DOHH2 (cell line): ENCODE measurements at regions not wholly inside any gene's neighbourhood (a gene's known extent, or its start where the extent isn't known, plus 50 kb on each side); places are given as distances from the start of the nearest gene placed in this dataset.

Experiments
- H3F3A ChIP-seq: fragments of 200-600 bp; sonication (generic), shearing (Covaris generic); 2 replicates; pipeline ENCODE4 v1.6.0; 2016; ENCODE audit warnings: antibody characterized with exemption, mild to moderate bottlenecking; ENCODE audit not compliant: control insufficient read depth, insufficient read depth
- H3K27ac ChIP-seq: fragments of 200-600 bp; sonication (generic); 2 replicates; pipeline ENCODE4 v1.5.1; 2014; ENCODE audit warnings: low read depth, mild to moderate bottlenecking, low read length, moderate library complexity
- H3K27me3 ChIP-seq: fragments of 200-600 bp; sonication (generic); 2 replicates; pipeline ENCODE4 v1.6.1; 2014; ENCODE audit warnings: mild to moderate bottlenecking, low read length, mixed read lengths; ENCODE audit not compliant: control insufficient read depth
- H3K36me3 ChIP-seq: fragments of 200-600 bp; sonication (generic); 2 replicates; pipeline ENCODE4 v1.6.1; 2014; ENCODE audit warnings: mild to moderate bottlenecking, low read length, moderate library complexity, mixed read lengths; ENCODE audit not compliant: control insufficient read depth
- H3K4me1 ChIP-seq: fragments of 200-600 bp; sonication (generic); 2 replicates; pipeline ENCODE4 v1.6.1; 2014; ENCODE audit warnings: mild to moderate bottlenecking, low read length, mixed read lengths; ENCODE audit not compliant: control insufficient read depth
- H3K4me2 ChIP-seq: fragments of 200-600 bp; sonication (generic); 2 replicates; pipeline ENCODE4 v1.6.0; 2014; ENCODE audit warnings: mild to moderate bottlenecking, low read length, moderate library complexity
- H3K4me3 ChIP-seq: fragments of 200-600 bp; sonication (generic); 2 replicates; pipeline ENCODE4 v1.5.1; 2014; ENCODE audit warnings: mild to moderate bottlenecking, low read length, mixed read lengths
- H3K79me2 ChIP-seq: fragments of 200-600 bp; sonication (generic); 2 replicates; pipeline ENCODE4 v1.6.1; 2014; ENCODE audit warnings: mild to moderate bottlenecking, low read length, mixed read lengths; ENCODE audit not compliant: control insufficient read depth
- H3K9me2 ChIP-seq: fragments of 200-600 bp; sonication (generic); replicated peaks from 2 replicates; pipeline ENCODE4 v1.6.1; 2014; ENCODE audit warnings: mild to moderate bottlenecking, low read length, mixed read lengths; ENCODE audit not compliant: control insufficient read depth
- H3K9me3 ChIP-seq: fragments of 200-600 bp; sonication (generic); 2 replicates; pipeline ENCODE4 v1.6.1; 2014; ENCODE audit warnings: antibody characterized with exemption, low read length, mixed read lengths; ENCODE audit not compliant: control insufficient read depth, insufficient read depth
- H4K20me1 ChIP-seq: fragments of 200-600 bp; sonication (generic); 2 replicates; pipeline ENCODE4 v1.6.0; 2014; ENCODE audit warnings: low read depth, mild to moderate bottlenecking, antibody characterized with exemption, low read length, moderate library complexity; ENCODE audit not compliant: control insufficient read depth, insufficient read depth
- CTCF ChIP-seq: fragments of 200-600 bp; sonication (generic); IDR thresholded peaks from one replicate; pipeline ENCODE4 v1.5.1; 2014; ENCODE audit warnings: antibody characterized with exemption, mild to moderate bottlenecking, low read depth, low read length; ENCODE audit not compliant: poor library complexity, severe bottlenecking
- EZH2phosphoT487 ChIP-seq: fragments of 200-600 bp; sonication (generic); IDR thresholded peaks from 2 replicates; pipeline ENCODE4 v1.6.1; 2017; ENCODE audit warnings: borderline replicate concordance, mild to moderate bottlenecking, antibody characterized with exemption, low read length, moderate library complexity, mixed read lengths

DNA sequence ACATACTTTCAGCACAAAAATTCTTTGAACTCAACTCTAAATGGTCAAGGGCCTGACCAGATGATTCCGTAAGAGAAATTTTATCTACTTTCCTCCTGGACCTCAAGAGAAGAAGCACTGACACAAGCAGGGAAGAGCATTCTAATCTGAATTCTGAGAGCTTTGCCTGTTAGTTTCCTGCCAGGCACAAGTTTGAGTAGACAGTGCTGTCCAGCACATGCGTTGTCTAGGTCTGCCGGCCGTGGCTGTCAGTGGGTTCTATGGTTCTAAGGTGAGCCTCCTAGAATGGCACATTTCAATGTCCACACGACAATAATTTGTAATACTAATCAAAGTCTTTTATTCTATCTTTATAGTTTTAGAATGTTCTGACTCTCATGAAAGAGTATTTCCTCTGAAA lies 91.9 kb downstream of the RFPL4B start:
- Histone ChIP-seq H3K79me2 (no peaks in the 10 kb centered on the region), H3K27me3 (no peaks in the 10 kb centered on the region)
- no peak for TF ChIP-seq CTCF
- no peak for TF ChIP-seq EZH2phosphoT487

DNA sequence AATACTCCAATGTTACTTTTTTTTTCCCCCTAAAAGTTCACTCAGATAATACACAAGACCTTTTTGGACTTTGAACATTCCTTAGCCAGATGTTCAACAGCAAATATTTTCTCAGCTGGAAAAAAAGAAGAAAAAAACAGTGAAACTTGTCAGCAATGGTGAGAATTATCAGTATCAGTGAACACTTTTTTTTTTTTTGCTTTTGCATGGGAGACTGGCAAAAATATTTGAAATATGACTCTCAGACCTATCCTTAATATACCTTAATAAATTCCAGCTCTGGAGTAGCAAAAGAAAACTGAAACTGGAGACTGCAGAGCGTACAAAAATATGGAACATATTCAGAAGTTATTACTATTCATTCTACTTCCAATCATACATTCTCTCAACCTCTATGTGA lies 92.3 kb downstream of the RFPL4B start:
- Histone ChIP-seq H3K9me3 (no peaks in the 10 kb centered on the region), H3K4me1 (no peaks in the 10 kb centered on the region), H3K4me2 (no peak overlapping the region), H3K27me3 (no peaks in the 10 kb centered on the region), H3K9me2 (no peaks in the 10 kb centered on the region), H3K36me3 (no peaks in the 10 kb centered on the region), H4K20me1 (no peaks in the 10 kb centered on the region), H3K4me3 (no peak overlapping the region), H3K27ac (no peak overlapping the region), H3F3A (no peaks in the 10 kb centered on the region), H3K79me2 (no peaks in the 10 kb centered on the region)
- TF ChIP-seq CTCF (no peak), EZH2phosphoT487 (no peak)

More for the DNA sequence above, 91.9 kb downstream of the RFPL4B start:
- no peak overlapping the region for H3K4me3 ChIP-seq
- H3K36me3 ChIP-seq, result no peaks in the 10 kb centered on the region
- H4K20me1 ChIP-seq, result no peaks in the 10 kb centered on the region
- no peaks in the 10 kb centered on the region for H3K9me2 ChIP-seq
- H3K4me1 ChIP-seq, result no peaks in the 10 kb centered on the region
- no peak overlapping the region for H3K4me2 ChIP-seq
- H3F3A ChIP-seq, result no peaks in the 10 kb centered on the region
- no peaks in the 10 kb centered on the region for H3K9me3 ChIP-seq
- H3K27ac ChIP-seq, result no peak overlapping the region

DNA sequence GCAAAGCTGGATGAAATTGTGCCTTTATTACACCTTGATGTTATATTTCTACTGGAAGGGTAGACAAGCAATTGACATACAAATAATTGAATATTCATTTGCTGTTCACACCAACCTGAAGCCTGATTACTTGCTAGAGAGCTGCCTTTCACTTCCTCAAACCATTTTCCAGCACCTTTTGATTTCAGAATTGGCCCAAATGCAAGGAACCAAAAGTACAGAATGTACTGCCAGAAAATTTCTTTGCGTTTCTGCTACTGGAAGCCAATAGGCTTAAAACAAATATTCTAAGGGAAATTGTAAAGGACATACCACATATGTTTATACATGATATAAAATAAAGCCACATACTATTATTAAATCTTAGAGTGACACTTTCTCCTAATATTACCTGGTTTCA lies 94.5 kb downstream of the RFPL4B start:
- Histone ChIP-seq H3K4me3 (no peak overlapping the region), H3K27me3 (no peaks in the 10 kb centered on the region), H3K27ac (no peak overlapping the region), H3K4me1 (no peaks in the 10 kb centered on the region), H3K9me2 (no peaks in the 10 kb centered on the region), H3K79me2 (no peaks in the 10 kb centered on the region), H3F3A (no peaks in the 10 kb centered on the region), H4K20me1 (no peaks in the 10 kb centered on the region), H3K4me2 (no peak overlapping the region), H3K36me3 (no peaks in the 10 kb centered on the region), H3K9me3 (no peaks in the 10 kb centered on the region)
- TF ChIP-seq CTCF (no peak), EZH2phosphoT487 (no peak)
